ENCODE measurements at regions not wholly inside any gene's neighbourhood (a gene's known extent, or its start where the extent isn't known, plus 50 kb on each side); places are given as distances from the start of the nearest gene placed in this dataset.

- no peaks in the 10 kb centered on the region for H3K4me1 ChIP-seq (replicated peaks; ENCODE audit: insufficient read depth)
- CTCF ChIA-PET, result no interaction called here
- no peaks in the 10 kb centered on the region for H3K79me2 ChIP-seq (ENCODE audit: low read depth)
- H3F3A ChIP-seq (ENCODE audit: insufficient read depth, low read depth), result no peaks in the 10 kb centered on the region
- POLR2A ChIA-PET (ENCODE audit: unreplicated experiment), result no interaction called here
- H4K20me1 ChIP-seq (ENCODE audit: insufficient read depth), result no peaks in the 10 kb centered on the region; the same call in 1 of the 2 replicates
- intact Hi-C loops (cut with micrococcal nuclease; ENCODE audit: unreplicated experiment), result no loop called here
- BruUV-seq (replicated peaks), result no TSS peak
- TF ChIP-seq, protein P1, sequence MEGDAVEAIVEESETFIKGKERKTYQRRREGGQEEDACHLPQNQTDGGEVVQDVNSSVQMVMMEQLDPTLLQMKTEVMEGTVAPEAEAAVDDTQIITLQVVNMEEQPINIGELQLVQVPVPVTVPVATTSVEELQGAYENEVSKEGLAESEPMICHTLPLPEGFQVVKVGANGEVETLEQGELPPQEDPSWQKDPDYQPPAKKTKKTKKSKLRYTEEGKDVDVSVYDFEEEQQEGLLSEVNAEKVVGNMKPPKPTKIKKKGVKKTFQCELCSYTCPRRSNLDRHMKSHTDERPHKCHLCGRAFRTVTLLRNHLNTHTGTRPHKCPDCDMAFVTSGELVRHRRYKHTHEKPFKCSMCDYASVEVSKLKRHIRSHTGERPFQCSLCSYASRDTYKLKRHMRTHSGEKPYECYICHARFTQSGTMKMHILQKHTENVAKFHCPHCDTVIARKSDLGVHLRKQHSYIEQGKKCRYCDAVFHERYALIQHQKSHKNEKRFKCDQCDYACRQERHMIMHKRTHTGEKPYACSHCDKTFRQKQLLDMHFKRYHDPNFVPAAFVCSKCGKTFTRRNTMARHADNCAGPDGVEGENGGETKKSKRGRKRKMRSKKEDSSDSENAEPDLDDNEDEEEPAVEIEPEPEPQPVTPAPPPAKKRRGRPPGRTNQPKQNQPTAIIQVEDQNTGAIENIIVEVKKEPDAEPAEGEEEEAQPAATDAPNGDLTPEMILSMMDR (conservative IDR thresholded peaks at IDR 0.05), result no peak
- TF ChIP-seq EZH2 (IDR thresholded peaks at IDR 0.05; ENCODE audit: low read depth), result no peak
- no peak overlapping the region for H2AFZ ChIP-seq
- no peaks in the 10 kb centered on the region for H3K9me2 ChIP-seq (ENCODE audit: insufficient read depth)
- no peak overlapping the region for H3K4me3 ChIP-seq
- H3K27ac ChIP-seq, result no peak overlapping the region
- H3K27me3 ChIP-seq (ENCODE audit: insufficient read depth, low read depth), result no peaks in the 10 kb centered on the region
- H3K4me2 ChIP-seq, result no peak overlapping the region
- no peaks in the 10 kb centered on the region for H3K9me3 ChIP-seq (ENCODE audit: insufficient read depth, low read depth)
- H3K36me3 ChIP-seq (ENCODE audit: low read depth), result no peaks in the 10 kb centered on the region
- no peak for DNase-seq
Observed at GRCh38 chr13:59545007-59545406, 618.7 kb downstream of the DIAPH3 start.

- no peak for TF ChIP-seq EZH2 (IDR thresholded peaks at IDR 0.05; ENCODE audit: low read depth)
- TF ChIP-seq, protein P1 (conservative IDR thresholded peaks at IDR 0.05), result no peak
- no peaks in the 10 kb centered on the region; the same call in 1 of the 2 replicates for H4K20me1 ChIP-seq (ENCODE audit: insufficient read depth)
- H3K4me2 ChIP-seq, result no peak overlapping the region
- H3F3A ChIP-seq (ENCODE audit: insufficient read depth, low read depth), result no peaks in the 10 kb centered on the region
- no TSS peak for BruUV-seq (replicated peaks)
- no peak overlapping the region for H2AFZ ChIP-seq
- DNase-seq, result no peak
- no peaks in the 10 kb centered on the region for H3K9me2 ChIP-seq (ENCODE audit: insufficient read depth)
- no peaks in the 10 kb centered on the region for H3K79me2 ChIP-seq (ENCODE audit: low read depth)
- ChIA-PET CTCF (no interaction called here), POLR2A (ENCODE audit: unreplicated experiment) (no interaction called here)
- H3K36me3 ChIP-seq (ENCODE audit: low read depth), result no peaks in the 10 kb centered on the region
- no peak overlapping the region for H3K4me3 ChIP-seq
- H3K4me1 ChIP-seq (replicated peaks; ENCODE audit: insufficient read depth), result no peaks in the 10 kb centered on the region
- H3K27ac ChIP-seq, result no peak overlapping the region
- H3K27me3 ChIP-seq (ENCODE audit: insufficient read depth, low read depth), result no peaks in the 10 kb centered on the region
- intact Hi-C loops (cut with micrococcal nuclease; ENCODE audit: unreplicated experiment), result no loop called here
- no peaks in the 10 kb centered on the region for H3K9me3 ChIP-seq (ENCODE audit: insufficient read depth, low read depth)
Observed at GRCh38 chr13:59546178-59546577, 617.5 kb downstream of the DIAPH3 start.

- TF ChIP-seq EZH2 (IDR thresholded peaks at IDR 0.05; ENCODE audit: low read depth), result no peak
- TF ChIP-seq, protein P1 (conservative IDR thresholded peaks at IDR 0.05), result no peak
- CTCF ChIA-PET, result no interaction called here
- intact Hi-C loops (cut with micrococcal nuclease; ENCODE audit: unreplicated experiment), result no loop called here
Observed at GRCh38 chr13:59547950-59548349, 615.8 kb downstream of the DIAPH3 start.

More at GRCh38 chr13:59547950-59548349, 615.8 kb downstream of the DIAPH3 start:
- DNase-seq, result no peak
- no peak overlapping the region for H3K4me2 ChIP-seq
- H3F3A ChIP-seq (ENCODE audit: insufficient read depth, low read depth), result no peaks in the 10 kb centered on the region
- no TSS peak for BruUV-seq (replicated peaks)
- no peaks in the 10 kb centered on the region; the same call in 1 of the 2 replicates for H4K20me1 ChIP-seq (ENCODE audit: insufficient read depth)
- H3K9me2 ChIP-seq (ENCODE audit: insufficient read depth), result no peaks in the 10 kb centered on the region
- H3K4me1 ChIP-seq (replicated peaks; ENCODE audit: insufficient read depth), result no peaks in the 10 kb centered on the region
- H3K4me3 ChIP-seq, result no peak overlapping the region
- no peaks in the 10 kb centered on the region for H3K9me3 ChIP-seq (ENCODE audit: insufficient read depth, low read depth)
- no peak overlapping the region for H2AFZ ChIP-seq
- POLR2A ChIA-PET (ENCODE audit: unreplicated experiment), result no interaction called here
- H3K27me3 ChIP-seq (ENCODE audit: insufficient read depth, low read depth), result no peaks in the 10 kb centered on the region
- no peaks in the 10 kb centered on the region for H3K36me3 ChIP-seq (ENCODE audit: low read depth)
- H3K79me2 ChIP-seq (ENCODE audit: low read depth), result no peaks in the 10 kb centered on the region
- H3K27ac ChIP-seq, result no peak overlapping the region
